A549 (cell line): ENCODE measurements at regions not wholly inside any gene's neighbourhood (a gene's known extent, or its start where the extent isn't known, plus 50 kb on each side); places are given as distances from the start of the nearest gene placed in this dataset.

Experiments used
- CHD4 ChIP-seq: fragments of 200-600 bp; sonication (generic); IDR thresholded peaks from 2 replicates; pipeline ENCODE4 v1.6.1; 2016; ENCODE audit warnings: antibody characterized with exemption, mild to moderate bottlenecking, borderline replicate concordance
- CTCF ChIP-seq: fragments of >200 bp; sonication (Bioruptor Twin); formaldehyde crosslinking; IDR thresholded peaks from 3 replicates; pipeline ENCODE4 v1.5.1; 2016
- EP300 ChIP-seq, 2 experiments: fragments of >200 bp; sonication (Bioruptor Twin); formaldehyde crosslinking; IDR thresholded peaks; 2 replicates in 1 of 2; 3 replicates in 1 of 2; pipeline ENCODE4 v1.6.1; 2016 to 2017
- HDAC2 ChIP-seq: fragments of 200-600 bp; sonication (generic); IDR thresholded peaks from 2 replicates; pipeline ENCODE4 v1.6.1; 2016
- JUN ChIP-seq, 2 experiments: fragments of >200 bp; sonication (Bioruptor Twin); formaldehyde crosslinking; IDR thresholded peaks; 2 replicates in 1 of 2; 3 replicates in 1 of 2; pipeline ENCODE4 v1.6.1; 2016 to 2017
- KDM1A ChIP-seq: fragments of 200-600 bp; sonication (generic); IDR thresholded peaks from 2 replicates; pipeline ENCODE4 v1.6.1; 2016; ENCODE audit warnings: low read depth, mild to moderate bottlenecking
- POLR2AphosphoS2 ChIP-seq: conservative IDR thresholded peaks from 2 replicates; pipeline ENCODE4 v1.6.1; 2012; ENCODE audit warnings: low read length, improper control_type of control experiment, inconsistent platforms
- RAD21 ChIP-seq, 2 experiments: fragments of >200 bp in 1 of 2; sonication (Bioruptor Twin) in 1 of 2; formaldehyde crosslinking in 1 of 2; IDR thresholded peaks in 1 of 2; conservative IDR thresholded peaks in 1 of 2; 2 replicates in 1 of 2; 3 replicates in 1 of 2; pipeline ENCODE4 v1.6.1; 2012 to 2018; ENCODE audit warnings: inconsistent platforms in 1 of 2
- REST ChIP-seq: fragments of 200-600 bp; sonication (generic); IDR thresholded peaks from 2 replicates; pipeline ENCODE4 v1.6.1; 2016; ENCODE audit warnings: antibody characterized with exemption, mild to moderate bottlenecking, moderate library complexity

GRCh38 chr6:14781772-14782525 is 463.9 kb upstream of the JARID2 start:
- TF ChIP-seq HDAC2 (no peak), POLR2AphosphoS2 (no peak), JUN (IDR thresholded peaks at IDR 0.05) (no peak), RAD21 (conservative IDR thresholded peaks at IDR 0.05 in 1 of 2, IDR thresholded peaks at IDR 0.05 in 1 of 2) (no peak), CHD4 (no peak), EP300 (IDR thresholded peaks at IDR 0.05) (no peak), REST (no peak), CTCF (no peak), KDM1A (no peak)
